ENCODE measurements at regions not wholly inside any gene's neighbourhood (a gene's known extent, or its start where the extent isn't known, plus 50 kb on each side); places are given as distances from the start of the nearest gene placed in this dataset.

DNA sequence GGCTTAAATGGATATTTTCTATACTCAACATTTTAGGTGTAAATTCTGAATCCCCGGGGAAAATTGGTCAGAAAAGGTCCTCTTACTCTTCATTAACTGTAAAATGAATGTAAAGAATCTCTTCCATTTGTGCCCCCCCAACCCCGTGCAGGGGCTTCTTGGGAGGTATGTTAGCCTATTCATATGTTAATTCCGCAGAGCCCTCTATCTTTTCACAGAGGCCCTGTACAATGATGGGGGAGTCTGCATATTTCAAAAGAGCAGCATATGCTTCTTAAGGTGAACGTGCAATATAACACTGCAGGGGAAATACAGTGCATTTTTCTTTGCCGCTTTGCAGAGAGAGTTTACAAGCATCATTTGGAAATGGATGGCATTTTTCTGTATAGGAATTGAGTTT, 88.5 kb upstream of the CXorf66 start:
- TF ChIP-seq, protein P1, sequence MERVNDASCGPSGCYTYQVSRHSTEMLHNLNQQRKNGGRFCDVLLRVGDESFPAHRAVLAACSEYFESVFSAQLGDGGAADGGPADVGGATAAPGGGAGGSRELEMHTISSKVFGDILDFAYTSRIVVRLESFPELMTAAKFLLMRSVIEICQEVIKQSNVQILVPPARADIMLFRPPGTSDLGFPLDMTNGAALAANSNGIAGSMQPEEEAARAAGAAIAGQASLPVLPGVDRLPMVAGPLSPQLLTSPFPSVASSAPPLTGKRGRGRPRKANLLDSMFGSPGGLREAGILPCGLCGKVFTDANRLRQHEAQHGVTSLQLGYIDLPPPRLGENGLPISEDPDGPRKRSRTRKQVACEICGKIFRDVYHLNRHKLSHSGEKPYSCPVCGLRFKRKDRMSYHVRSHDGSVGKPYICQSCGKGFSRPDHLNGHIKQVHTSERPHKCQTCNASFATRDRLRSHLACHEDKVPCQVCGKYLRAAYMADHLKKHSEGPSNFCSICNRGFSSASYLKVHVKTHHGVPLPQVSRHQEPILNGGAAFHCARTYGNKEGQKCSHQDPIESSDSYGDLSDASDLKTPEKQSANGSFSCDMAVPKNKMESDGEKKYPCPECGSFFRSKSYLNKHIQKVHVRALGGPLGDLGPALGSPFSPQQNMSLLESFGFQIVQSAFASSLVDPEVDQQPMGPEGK (CRISPR knock-in tag; IDR thresholded peaks at IDR 0.05; ENCODE audit: borderline replicate concordance) = no peak
- no peak for TF ChIP-seq ZC3H10 (CRISPR knock-in tag; IDR thresholded peaks at IDR 0.05)
- TF ChIP-seq CSDC2 (CRISPR knock-in tag; IDR thresholded peaks at IDR 0.05) = no peak
- no peak for TF ChIP-seq ZNF8 (CRISPR knock-in tag; IDR thresholded peaks at IDR 0.05)
- TF ChIP-seq ZFP3 (CRISPR knock-in tag; IDR thresholded peaks at IDR 0.05) = no peak
- ATAC-seq = no peak

DNA sequence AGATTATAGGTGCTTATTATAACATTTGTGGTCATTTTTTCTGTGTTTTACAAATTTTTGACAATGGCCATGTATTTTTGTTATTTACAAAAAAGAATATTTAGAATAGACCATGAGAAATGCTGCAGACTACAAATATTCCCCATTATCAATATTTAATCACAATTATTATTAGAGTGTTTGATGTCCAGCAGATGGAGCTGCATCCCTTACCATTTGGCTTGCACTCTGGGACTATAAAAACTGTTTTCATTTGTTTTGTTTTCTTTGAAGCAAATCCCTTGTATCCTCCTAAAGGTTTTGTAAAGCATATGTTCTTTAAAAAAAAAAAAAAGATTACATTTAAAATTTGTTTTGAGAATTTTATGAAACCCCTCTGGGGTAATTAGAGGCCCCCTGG, 85.6 kb upstream of the CXorf66 start:
- no peak for TF ChIP-seq TOX (CRISPR knock-in tag; IDR thresholded peaks at IDR 0.05; ENCODE audit: borderline replicate concordance)
- TF ChIP-seq ZFP3 (CRISPR knock-in tag; IDR thresholded peaks at IDR 0.05) = no peak
- TF ChIP-seq ZFP30 (CRISPR knock-in tag; IDR thresholded peaks at IDR 0.05) = no peak
- no peak for TF ChIP-seq ZNF70 (CRISPR knock-in tag; IDR thresholded peaks at IDR 0.05)
- no peak for TF ChIP-seq ZNF565 (CRISPR knock-in tag; conservative IDR thresholded peaks at IDR 0.05; ENCODE audit: low read depth)
- TF ChIP-seq, protein P2, sequence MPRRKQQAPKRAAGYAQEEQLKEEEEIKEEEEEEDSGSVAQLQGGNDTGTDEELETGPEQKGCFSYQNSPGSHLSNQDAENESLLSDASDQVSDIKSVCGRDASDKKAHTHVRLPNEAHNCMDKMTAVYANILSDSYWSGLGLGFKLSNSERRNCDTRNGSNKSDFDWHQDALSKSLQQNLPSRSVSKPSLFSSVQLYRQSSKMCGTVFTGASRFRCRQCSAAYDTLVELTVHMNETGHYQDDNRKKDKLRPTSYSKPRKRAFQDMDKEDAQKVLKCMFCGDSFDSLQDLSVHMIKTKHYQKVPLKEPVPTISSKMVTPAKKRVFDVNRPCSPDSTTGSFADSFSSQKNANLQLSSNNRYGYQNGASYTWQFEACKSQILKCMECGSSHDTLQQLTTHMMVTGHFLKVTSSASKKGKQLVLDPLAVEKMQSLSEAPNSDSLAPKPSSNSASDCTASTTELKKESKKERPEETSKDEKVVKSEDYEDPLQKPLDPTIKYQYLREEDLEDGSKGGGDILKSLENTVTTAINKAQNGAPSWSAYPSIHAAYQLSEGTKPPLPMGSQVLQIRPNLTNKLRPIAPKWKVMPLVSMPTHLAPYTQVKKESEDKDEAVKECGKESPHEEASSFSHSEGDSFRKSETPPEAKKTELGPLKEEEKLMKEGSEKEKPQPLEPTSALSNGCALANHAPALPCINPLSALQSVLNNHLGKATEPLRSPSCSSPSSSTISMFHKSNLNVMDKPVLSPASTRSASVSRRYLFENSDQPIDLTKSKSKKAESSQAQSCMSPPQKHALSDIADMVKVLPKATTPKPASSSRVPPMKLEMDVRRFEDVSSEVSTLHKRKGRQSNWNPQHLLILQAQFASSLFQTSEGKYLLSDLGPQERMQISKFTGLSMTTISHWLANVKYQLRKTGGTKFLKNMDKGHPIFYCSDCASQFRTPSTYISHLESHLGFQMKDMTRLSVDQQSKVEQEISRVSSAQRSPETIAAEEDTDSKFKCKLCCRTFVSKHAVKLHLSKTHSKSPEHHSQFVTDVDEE (CRISPR knock-in tag; IDR thresholded peaks at IDR 0.05) = no peak
- no peak for TF ChIP-seq OSR1 (CRISPR knock-in tag; IDR thresholded peaks at IDR 0.05)
- TF ChIP-seq ISL1 (CRISPR knock-in tag; IDR thresholded peaks at IDR 0.05) = no peak
- TF ChIP-seq, protein P3, sequence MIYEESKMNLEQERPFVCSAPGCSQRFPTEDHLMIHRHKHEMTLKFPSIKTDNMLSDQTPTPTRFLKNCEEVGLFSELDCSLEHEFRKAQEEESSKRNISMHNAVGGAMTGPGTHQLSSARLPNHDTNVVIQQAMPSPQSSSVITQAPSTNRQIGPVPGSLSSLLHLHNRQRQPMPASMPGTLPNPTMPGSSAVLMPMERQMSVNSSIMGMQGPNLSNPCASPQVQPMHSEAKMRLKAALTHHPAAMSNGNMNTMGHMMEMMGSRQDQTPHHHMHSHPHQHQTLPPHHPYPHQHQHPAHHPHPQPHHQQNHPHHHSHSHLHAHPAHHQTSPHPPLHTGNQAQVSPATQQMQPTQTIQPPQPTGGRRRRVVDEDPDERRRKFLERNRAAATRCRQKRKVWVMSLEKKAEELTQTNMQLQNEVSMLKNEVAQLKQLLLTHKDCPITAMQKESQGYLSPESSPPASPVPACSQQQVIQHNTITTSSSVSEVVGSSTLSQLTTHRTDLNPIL (CRISPR knock-in tag; IDR thresholded peaks at IDR 0.05; ENCODE audit: low read depth) = no peak
- TF ChIP-seq SNAI2 (CRISPR knock-in tag; IDR thresholded peaks at IDR 0.05) = no peak
- no peak for TF ChIP-seq PPARA (CRISPR knock-in tag; IDR thresholded peaks at IDR 0.05; ENCODE audit: borderline replicate concordance)
- TF ChIP-seq, protein P1 (CRISPR knock-in tag; IDR thresholded peaks at IDR 0.05; ENCODE audit: borderline replicate concordance) = no peak
- TF ChIP-seq ZNF8 (CRISPR knock-in tag; IDR thresholded peaks at IDR 0.05) = no peak
- no peak for TF ChIP-seq ARNTL (CRISPR knock-in tag; IDR thresholded peaks at IDR 0.05; ENCODE audit: borderline replicate concordance, low read depth)
- TF ChIP-seq RARB (CRISPR knock-in tag; IDR thresholded peaks at IDR 0.05) = no peak
- no peak for TF ChIP-seq BACH2 (CRISPR knock-in tag; IDR thresholded peaks at IDR 0.05; ENCODE audit: borderline replicate concordance)
- no peak for TF ChIP-seq GLIS3 (CRISPR knock-in tag; IDR thresholded peaks at IDR 0.05)
- no peak for TF ChIP-seq ESRRG (CRISPR knock-in tag; IDR thresholded peaks at IDR 0.05)
- TF ChIP-seq TCF4 (CRISPR knock-in tag; IDR thresholded peaks at IDR 0.05; ENCODE audit: borderline replicate concordance) = no peak
- ATAC-seq = no peak

DNA sequence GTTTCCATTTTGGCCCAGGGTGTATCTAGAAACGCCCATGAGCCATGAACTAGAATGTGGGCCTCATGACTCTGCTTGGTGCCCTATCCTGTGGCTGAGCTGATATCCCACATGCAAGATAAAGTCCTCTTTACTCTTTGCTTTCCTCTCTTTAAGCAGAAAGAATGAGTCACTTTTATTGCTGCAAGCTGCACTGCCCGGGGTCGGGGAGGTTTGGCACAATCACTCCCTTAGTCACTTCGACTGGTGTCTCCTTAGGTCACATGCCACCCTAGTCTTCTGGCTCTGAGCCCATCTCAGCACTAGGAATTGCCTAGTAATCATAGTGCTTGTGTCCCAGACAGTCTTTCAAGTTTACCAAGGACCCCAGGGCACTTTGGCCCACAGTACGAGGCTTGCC, 75.1 kb upstream of the CXorf66 start:
- no peak for ATAC-seq

More for the DNA sequence above, 75.1 kb upstream of the CXorf66 start:
- TF ChIP-seq ISL1 (CRISPR knock-in tag; IDR thresholded peaks at IDR 0.05) (no peak), ZNF8 (CRISPR knock-in tag; IDR thresholded peaks at IDR 0.05) (no peak), ZFP30 (CRISPR knock-in tag; IDR thresholded peaks at IDR 0.05) (no peak), ESRRG (CRISPR knock-in tag; IDR thresholded peaks at IDR 0.05) (no peak), ZC3H10 (CRISPR knock-in tag; IDR thresholded peaks at IDR 0.05) (no peak), BACH2 (CRISPR knock-in tag; IDR thresholded peaks at IDR 0.05; ENCODE audit: borderline replicate concordance) (no peak), GLIS3 (CRISPR knock-in tag; IDR thresholded peaks at IDR 0.05) (no peak)
- TF ChIP-seq, protein P4, sequence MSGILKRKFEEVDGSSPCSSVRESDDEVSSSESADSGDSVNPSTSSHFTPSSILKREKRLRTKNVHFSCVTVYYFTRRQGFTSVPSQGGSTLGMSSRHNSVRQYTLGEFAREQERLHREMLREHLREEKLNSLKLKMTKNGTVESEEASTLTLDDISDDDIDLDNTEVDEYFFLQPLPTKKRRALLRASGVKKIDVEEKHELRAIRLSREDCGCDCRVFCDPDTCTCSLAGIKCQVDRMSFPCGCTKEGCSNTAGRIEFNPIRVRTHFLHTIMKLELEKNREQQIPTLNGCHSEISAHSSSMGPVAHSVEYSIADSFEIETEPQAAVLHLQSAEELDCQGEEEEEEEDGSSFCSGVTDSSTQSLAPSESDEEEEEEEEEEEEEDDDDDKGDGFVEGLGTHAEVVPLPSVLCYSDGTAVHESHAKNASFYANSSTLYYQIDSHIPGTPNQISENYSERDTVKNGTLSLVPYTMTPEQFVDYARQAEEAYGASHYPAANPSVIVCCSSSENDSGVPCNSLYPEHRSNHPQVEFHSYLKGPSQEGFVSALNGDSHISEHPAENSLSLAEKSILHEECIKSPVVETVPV (CRISPR knock-in tag; IDR thresholded peaks at IDR 0.05) = no peak
